HepG2 (cell line): ENCODE measurements at regions not wholly inside any gene's neighbourhood (a gene's known extent, or its start where the extent isn't known, plus 50 kb on each side); places are given as distances from the start of the nearest gene placed in this dataset.

Experiments
- ATAC-seq: fragments of 200-7000 bp; cut with Tn5 transposase; 3 replicates; pipeline ENCODE4 v1.9.1; 2020; ENCODE audit warnings: mild to moderate bottlenecking, moderate library complexity
- BruUV-seq: library from RNA; stranded (reverse); fragments of 400-500 nt; replicated peaks from 2 replicates; lab custom pipeline; 2021; lab: Mats Ljungman, UMichigan
- CTCF ChIA-PET: fragments of 300-600 bp; formaldehyde crosslinking; extraction: SDS; loops from one replicate; lab custom pipeline; 2021; ENCODE audit warnings: low total read pairs, inconsistent platforms, low intra/inter-chr PET ratio; lab: Yijun Ruan, JAX
- POLR2A ChIA-PET: fragments of 350-600 bp; sonication (Branson Sonifier 250); formaldehyde crosslinking; loops from one replicate; lab custom pipeline; 2020; ENCODE audit warnings: antibody characterized with exemption, inconsistent platforms; lab: Yijun Ruan, JAX
- DNase-seq: peaks from one replicate; pipeline ENCODE4 v3.0.0-alpha.2; 2015; ENCODE audit warnings: low spot score
- FAIRE-seq: peaks from 3 replicates; lab custom pipeline; 2011; peaks lifted over from hg19 to GRCh38; lab: Jason Lieb, UNC
- H2AFZ ChIP-seq: one replicate; pipeline ENCODE4 v1.6.1; 2011; ENCODE audit warnings: low read length, inconsistent platforms
- H3K27ac ChIP-seq: fragments of 300-600 bp; 3 replicates; pipeline ENCODE4 v1.8.0; 2011; ENCODE audit warnings: mixed run types, mild to moderate bottlenecking, mixed read lengths, low read length, inconsistent platforms; ENCODE audit not compliant: insufficient read depth; ENCODE audit errors: extremely low read length
- H3K27me3 ChIP-seq, 2 experiments: fragments of 200-600 bp in 1 of 2; 2 replicates in 1 of 2; 3 replicates in 1 of 2; pipeline versions ENCODE4 v1.6.0 to v1.8.0; 2011; ENCODE audit warnings: low read length in 2 of 2, mild to moderate bottlenecking in 2 of 2, moderate library complexity in 2 of 2, inconsistent platforms in 1 of 2; ENCODE audit not compliant: insufficient read depth in 2 of 2, control insufficient read depth in 1 of 2
- H3K36me3 ChIP-seq, 2 experiments: fragments of 200-600 bp in 1 of 2; replicated peaks in 1 of 2; 2 replicates in 1 of 2; 3 replicates in 1 of 2; pipeline versions ENCODE4 v1.5.1 to v1.8.0; 2011; ENCODE audit warnings: low read length in 2 of 2, inconsistent platforms in 1 of 2; ENCODE audit not compliant: insufficient read depth in 2 of 2, control insufficient read depth in 1 of 2
- H3K4me1 ChIP-seq: 2 replicates; pipeline ENCODE4 v1.5.1; 2012; ENCODE audit warnings: low read length, inconsistent platforms; ENCODE audit not compliant: insufficient read depth
- H3K4me2 ChIP-seq: 2 replicates; pipeline ENCODE4 v1.6.0; 2011; ENCODE audit warnings: low read depth, low read length, inconsistent platforms
- H3K4me3 ChIP-seq, 3 experiments: fragments of 200-600 bp in 1 of 3; sonication (generic), shearing (Covaris generic) in 1 of 3; replicated peaks in 1 of 3; 2 replicates each; pipeline ENCODE4 v1.5.1; 2011 to 2016; ENCODE audit warnings: low read length in 3 of 3, inconsistent platforms in 2 of 3, low read depth in 2 of 3, mild to moderate bottlenecking in 2 of 3, control low read depth in 1 of 3, mixed read lengths in 1 of 3; ENCODE audit not compliant: insufficient read depth in 1 of 3
- H3K79me2 ChIP-seq: one replicate; pipeline ENCODE4 v1.6.1; 2011; ENCODE audit warnings: low read length, inconsistent platforms; ENCODE audit not compliant: insufficient read depth
- H3K9ac ChIP-seq: 2 replicates; pipeline ENCODE4 v1.6.0; 2011; ENCODE audit warnings: mild to moderate bottlenecking, low read depth, low read length, inconsistent platforms; ENCODE audit not compliant: insufficient read depth
- H3K9me3 ChIP-seq: 2 replicates; pipeline ENCODE4 v1.5.1; 2012; ENCODE audit warnings: mild to moderate bottlenecking, low read length
- H4K20me1 ChIP-seq: 2 replicates; pipeline ENCODE4 v1.6.0; 2011; ENCODE audit warnings: inconsistent platforms, mild to moderate bottlenecking, low read length, moderate library complexity; ENCODE audit not compliant: insufficient read depth
- BCL6 ChIP-seq: IDR thresholded peaks from 2 replicates; pipeline ENCODE4 v1.6.1; 2016; ENCODE audit warnings: missing genetic modification reagents, missing compliant biosample characterization
- CEBPZ ChIP-seq: IDR thresholded peaks from 2 replicates; pipeline ENCODE4 v1.6.1; 2012; ENCODE audit warnings: low read length, improper control_type of control experiment
- ERF ChIP-seq: IDR thresholded peaks from 2 replicates; pipeline ENCODE4 v1.6.1; 2018; ENCODE audit warnings: missing biosample characterization, missing genetic modification reagents
- FOSL1 ChIP-seq: sonication (generic); formaldehyde crosslinking; IDR thresholded peaks from 2 replicates; pipeline ENCODE4 v1.9.0; 2021; ENCODE audit warnings: missing genetic modification reagents, borderline replicate concordance
- GPBP1L1 ChIP-seq: sonication (generic); formaldehyde crosslinking; IDR thresholded peaks from 2 replicates; pipeline ENCODE4 v1.5.0; 2020; ENCODE audit warnings: mild to moderate bottlenecking, missing genetic modification reagents
- HOMEZ ChIP-seq: IDR thresholded peaks from 2 replicates; pipeline ENCODE4 v1.6.1; 2016; ENCODE audit warnings: low read depth
- KDM5B ChIP-seq: sonication (generic); formaldehyde crosslinking; IDR thresholded peaks from 2 replicates; pipeline ENCODE4 v1.4.0; 2020; ENCODE audit warnings: missing genetic modification reagents, mild to moderate bottlenecking, borderline replicate concordance
- MED1 ChIP-seq: sonication (generic); formaldehyde crosslinking; IDR thresholded peaks from 2 replicates; pipeline ENCODE4 v1.4.0; 2020; ENCODE audit warnings: missing genetic modification reagents
- MTF1 ChIP-seq: sonication (generic); formaldehyde crosslinking; IDR thresholded peaks from 2 replicates; pipeline ENCODE4 v1.5.0; 2020; ENCODE audit warnings: missing genetic modification reagents
- NFRKB ChIP-seq: fragments of 450-650 bp; IDR thresholded peaks from 2 replicates; pipeline ENCODE4 v1.6.1; 2017
- NRL ChIP-seq: sonication (generic); formaldehyde crosslinking; IDR thresholded peaks from 2 replicates; pipeline ENCODE4 v1.5.0; 2020; ENCODE audit warnings: missing genetic modification reagents, mild to moderate bottlenecking, moderate library complexity, borderline replicate concordance
- PRMT3 ChIP-seq: sonication (generic); formaldehyde crosslinking; IDR thresholded peaks from 2 replicates; pipeline ENCODE4 v1.8.1; 2022; ENCODE audit warnings: low read depth, mild to moderate bottlenecking, moderate library complexity, missing genetic modification reagents, borderline replicate concordance
- SCMH1 ChIP-seq: sonication (generic); formaldehyde crosslinking; IDR thresholded peaks from 2 replicates; pipeline ENCODE4 v1.9.0; 2021; ENCODE audit warnings: missing genetic modification reagents, mild to moderate bottlenecking, borderline replicate concordance
- TFE3 ChIP-seq: IDR thresholded peaks from 2 replicates; pipeline ENCODE4 v1.6.1; 2016
- ZNF207 ChIP-seq: fragments of 450-650 bp; IDR thresholded peaks from 2 replicates; pipeline ENCODE4 v1.6.1; 2016; ENCODE audit warnings: antibody characterized with exemption, borderline replicate concordance
- ZNF737 ChIP-seq: sonication (generic); formaldehyde crosslinking; IDR thresholded peaks from 2 replicates; pipeline ENCODE4 v1.5.0; 2020; ENCODE audit warnings: missing genetic modification reagents, mild to moderate bottlenecking, borderline replicate concordance
- WGBS: methylation state at CpG from one replicate; pipeline ENCODE4 v1.1.6; 2017; ENCODE audit warnings: low lambda C conversion rate; 5-methylcytosine and 5-hydroxymethylcytosine counted together
- in situ Hi-C: cut with HindIII; loops from 2 replicates; pipeline ENCODE4 v1.10.0; 2017; ENCODE audit warnings: low pct_unique_long_range_greater_than_20kb; ENCODE audit not compliant: extremely low pct_ligation_motif_present
- intact Hi-C: fragments of 100-400 bp; cut with micrococcal nuclease; formaldehyde crosslinking; loops from one replicate; pipeline ENCODE4 v1.10.0; 2022; ENCODE audit not compliant: unreplicated experiment

GRCh38 chr7:25669961-25670841 is 441.9 kb upstream of the NPVF start (continued):
- no peak for TF ChIP-seq CEBPZ
- no peak for TF ChIP-seq HOMEZ
- TF ChIP-seq, all 625 proteins: peak for 0

- peaks cover 0 to 19% of the 10 kb centered on the region in 2 experiments; a peak in 2 of 5 replicates for H3K27me3 ChIP-seq
- H3K9me3 ChIP-seq = no peaks in the 10 kb centered on the region
- no peak overlapping the region for H2AFZ ChIP-seq
- H3K27ac ChIP-seq = no peak overlapping the region
- H3K36me3 ChIP-seq = no peaks in the 10 kb centered on the region
- CTCF ChIA-PET = no interaction called here
- H3K79me2 ChIP-seq = no peaks in the 10 kb centered on the region
- H3K4me3 ChIP-seq = no peak overlapping the region
- no TSS peak for BruUV-seq
- in situ Hi-C loops (no loop called here), intact Hi-C loops (no loop called here)
- H3K4me1 ChIP-seq = no peaks in the 10 kb centered on the region
- H4K20me1 ChIP-seq = no peaks in the 10 kb centered on the region
- ATAC-seq = no peak
- H3K9ac ChIP-seq = no peak overlapping the region
- POLR2A ChIA-PET = no interaction called here
- no peak overlapping the region for H3K4me2 ChIP-seq
- 21% methylated on average over 10 of the region's 10 CpGs for WGBS
- FAIRE-seq = no peak
- DNase-seq = no peak
- TF ChIP-seq NFRKB = no peak
- TF ChIP-seq MED1 (CRISPR knock-in tag) = no peak
- TF ChIP-seq GPBP1L1 (CRISPR knock-in tag) = no peak
- no peak for TF ChIP-seq KDM5B
- TF ChIP-seq FOSL1 (CRISPR knock-in tag) = no peak
- TF ChIP-seq ZNF737 (CRISPR knock-in tag) = no peak
- TF ChIP-seq SCMH1 (CRISPR knock-in tag) = no peak
- no peak for TF ChIP-seq TFE3
- no peak for TF ChIP-seq MTF1
- TF ChIP-seq BCL6 (CRISPR knock-in tag) = no peak
- TF ChIP-seq NRL (CRISPR knock-in tag) = no peak
- no peak for TF ChIP-seq ERF (CRISPR knock-in tag)
- no peak for TF ChIP-seq ZNF207
- TF ChIP-seq PRMT3 = no peak
Measured at GRCh38 chr7:25671111-25671510, 442.8 kb upstream of the NPVF start.
